ENCODE measurements at regions not wholly inside any gene's neighbourhood (a gene's known extent, or its start where the extent isn't known, plus 50 kb on each side); places are given as distances from the start of the nearest gene placed in this dataset.

DNA sequence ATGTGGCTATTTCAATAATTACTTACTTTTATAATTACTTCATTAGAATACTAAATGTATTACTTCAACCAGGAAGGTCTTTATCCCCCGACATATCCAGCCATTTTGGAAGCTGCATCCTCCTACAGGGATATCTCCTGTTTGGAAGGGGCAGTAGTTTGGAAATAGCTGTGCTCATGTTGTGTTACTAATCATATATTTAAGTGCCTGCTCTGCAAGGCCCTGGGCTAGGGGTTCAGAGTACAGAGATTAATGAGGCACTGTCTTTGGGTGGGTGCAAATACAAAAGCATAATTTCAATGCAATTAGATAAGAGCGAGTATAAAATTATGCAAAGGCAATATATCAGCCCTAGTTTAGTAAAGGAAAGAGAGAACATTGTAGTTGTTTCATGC, 146.3 kb upstream of the RARB start:
- Histone ChIP-seq H3K27ac (ENCODE audit: low read length) (no peak overlapping the region), H3K4me2 (ENCODE audit: low read depth, low read length) (no peak overlapping the region), H4K20me1 (ENCODE audit: insufficient read depth, low read length) (no peaks in the 10 kb centered on the region), H2AFZ (ENCODE audit: low read length) (no peak overlapping the region), H3K9me3 (replicated peaks; ENCODE audit: insufficient read depth, low read length) (no peaks in the 10 kb centered on the region), H3K4me3 (ENCODE audit: low read length) (no peak overlapping the region), H3K79me2 (ENCODE audit: low read length) (no peaks in the 10 kb centered on the region), H3K9me2 (replicated peaks; ENCODE audit: insufficient read depth, low read length) (no peaks in the 10 kb centered on the region), H3K9ac (ENCODE audit: low read length) (no peak overlapping the region), H3K4me1 (ENCODE audit: low read length) (no peaks in the 10 kb centered on the region), H3K27me3 (replicated peaks; ENCODE audit: insufficient read depth, low read length) (no peaks in the 10 kb centered on the region), H3K36me3 (replicated peaks; ENCODE audit: insufficient read depth, low read length) (no peaks in the 10 kb centered on the region), H3F3A (ENCODE audit: insufficient read depth, low read length) (no peaks in the 10 kb centered on the region)
- no peak for DNase-seq
- TF ChIP-seq, protein P1, sequence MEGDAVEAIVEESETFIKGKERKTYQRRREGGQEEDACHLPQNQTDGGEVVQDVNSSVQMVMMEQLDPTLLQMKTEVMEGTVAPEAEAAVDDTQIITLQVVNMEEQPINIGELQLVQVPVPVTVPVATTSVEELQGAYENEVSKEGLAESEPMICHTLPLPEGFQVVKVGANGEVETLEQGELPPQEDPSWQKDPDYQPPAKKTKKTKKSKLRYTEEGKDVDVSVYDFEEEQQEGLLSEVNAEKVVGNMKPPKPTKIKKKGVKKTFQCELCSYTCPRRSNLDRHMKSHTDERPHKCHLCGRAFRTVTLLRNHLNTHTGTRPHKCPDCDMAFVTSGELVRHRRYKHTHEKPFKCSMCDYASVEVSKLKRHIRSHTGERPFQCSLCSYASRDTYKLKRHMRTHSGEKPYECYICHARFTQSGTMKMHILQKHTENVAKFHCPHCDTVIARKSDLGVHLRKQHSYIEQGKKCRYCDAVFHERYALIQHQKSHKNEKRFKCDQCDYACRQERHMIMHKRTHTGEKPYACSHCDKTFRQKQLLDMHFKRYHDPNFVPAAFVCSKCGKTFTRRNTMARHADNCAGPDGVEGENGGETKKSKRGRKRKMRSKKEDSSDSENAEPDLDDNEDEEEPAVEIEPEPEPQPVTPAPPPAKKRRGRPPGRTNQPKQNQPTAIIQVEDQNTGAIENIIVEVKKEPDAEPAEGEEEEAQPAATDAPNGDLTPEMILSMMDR (IDR thresholded peaks at IDR 0.05; ENCODE audit: low read length) = no peak
- TF ChIP-seq EZH2phosphoT487 (IDR thresholded peaks at IDR 0.05; ENCODE audit: low read length) (no peak), EZH2 (optimal IDR thresholded peaks at IDR 0.05; ENCODE audit: low read depth, low read length) (no peak)

DNA sequence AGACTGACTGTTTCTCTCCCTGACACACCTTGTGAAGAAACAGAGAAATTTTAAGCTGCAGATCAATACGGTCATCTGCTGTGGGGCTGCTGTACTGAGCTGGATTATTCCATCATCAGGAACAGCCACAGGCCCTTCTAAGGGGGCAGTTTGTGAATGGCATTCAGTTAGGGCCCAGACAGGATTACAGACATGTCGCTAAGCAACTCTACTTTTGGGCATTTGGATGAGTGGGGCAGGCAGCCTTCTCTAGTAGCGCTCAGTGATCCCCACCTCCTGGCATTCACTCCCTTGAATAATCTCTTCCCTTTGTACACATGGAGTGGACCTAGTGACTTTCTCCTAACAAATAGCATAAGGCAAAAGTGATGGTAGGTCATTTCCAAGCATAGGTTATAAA, 144.4 kb upstream of the RARB start:
- H3K27ac ChIP-seq (ENCODE audit: low read length) = no peak overlapping the region
- no peaks in the 10 kb centered on the region for H3K9me2 ChIP-seq (replicated peaks; ENCODE audit: insufficient read depth, low read length)
- no peak overlapping the region for H3K4me2 ChIP-seq (ENCODE audit: low read depth, low read length)
- TF ChIP-seq EZH2phosphoT487 (IDR thresholded peaks at IDR 0.05; ENCODE audit: low read length) = no peak
- TF ChIP-seq EZH2 (optimal IDR thresholded peaks at IDR 0.05; ENCODE audit: low read depth, low read length) = no peak
- TF ChIP-seq, protein P1 (IDR thresholded peaks at IDR 0.05; ENCODE audit: low read length) = no peak
- no peak overlapping the region for H3K9ac ChIP-seq (ENCODE audit: low read length)
- no peaks in the 10 kb centered on the region for H3K79me2 ChIP-seq (ENCODE audit: low read length)
- H3K9me3 ChIP-seq (replicated peaks; ENCODE audit: insufficient read depth, low read length) = no peaks in the 10 kb centered on the region
- H3F3A ChIP-seq (ENCODE audit: insufficient read depth, low read length) = no peaks in the 10 kb centered on the region
- no peak overlapping the region for H2AFZ ChIP-seq (ENCODE audit: low read length)
- no peaks in the 10 kb centered on the region for H3K4me1 ChIP-seq (ENCODE audit: low read length)
- H3K27me3 ChIP-seq (replicated peaks; ENCODE audit: insufficient read depth, low read length) = no peaks in the 10 kb centered on the region
- no peak for DNase-seq
- no peaks in the 10 kb centered on the region for H3K36me3 ChIP-seq (replicated peaks; ENCODE audit: insufficient read depth, low read length)
- H3K4me3 ChIP-seq (ENCODE audit: low read length) = no peak overlapping the region
- no peaks in the 10 kb centered on the region for H4K20me1 ChIP-seq (ENCODE audit: insufficient read depth, low read length)

DNA sequence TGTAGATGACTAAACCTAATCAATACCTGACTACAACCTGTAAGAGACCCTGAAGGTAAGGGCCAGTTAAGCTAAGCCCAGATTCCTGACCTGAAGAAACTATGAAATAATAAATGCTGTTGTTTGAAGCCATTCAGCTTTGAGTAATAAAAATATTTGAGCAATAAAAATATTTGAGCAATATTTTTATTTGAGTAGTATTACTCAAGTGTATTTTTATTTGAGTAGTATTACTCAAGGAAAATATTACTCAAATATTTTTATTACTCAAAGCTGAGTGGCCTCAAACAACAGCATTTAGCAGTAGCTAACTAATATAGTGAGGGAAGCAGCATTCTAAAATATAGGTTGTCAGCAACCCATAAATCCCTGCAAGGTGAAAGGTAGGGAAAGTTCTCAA, 143.8 kb upstream of the RARB start:
- no peak overlapping the region for H3K4me2 ChIP-seq (ENCODE audit: low read depth, low read length)
- no peaks in the 10 kb centered on the region for H3K27me3 ChIP-seq (replicated peaks; ENCODE audit: insufficient read depth, low read length)
- no peak overlapping the region for H3K9ac ChIP-seq (ENCODE audit: low read length)
- H2AFZ ChIP-seq (ENCODE audit: low read length) = no peak overlapping the region
- no peaks in the 10 kb centered on the region for H3K9me2 ChIP-seq (replicated peaks; ENCODE audit: insufficient read depth, low read length)
- no peaks in the 10 kb centered on the region for H3K36me3 ChIP-seq (replicated peaks; ENCODE audit: insufficient read depth, low read length)
- TF ChIP-seq EZH2 (optimal IDR thresholded peaks at IDR 0.05; ENCODE audit: low read depth, low read length) (no peak), EZH2phosphoT487 (IDR thresholded peaks at IDR 0.05; ENCODE audit: low read length) (no peak)
- TF ChIP-seq, protein P1 (IDR thresholded peaks at IDR 0.05; ENCODE audit: low read length) = no peak
- no peaks in the 10 kb centered on the region for H4K20me1 ChIP-seq (ENCODE audit: insufficient read depth, low read length)
- no peak for DNase-seq
- no peaks in the 10 kb centered on the region for H3K79me2 ChIP-seq (ENCODE audit: low read length)
- no peaks in the 10 kb centered on the region for H3K4me1 ChIP-seq (ENCODE audit: low read length)
- H3K4me3 ChIP-seq (ENCODE audit: low read length) = no peak overlapping the region
- no peaks in the 10 kb centered on the region for H3F3A ChIP-seq (ENCODE audit: insufficient read depth, low read length)
- no peak overlapping the region for H3K27ac ChIP-seq (ENCODE audit: low read length)
- no peaks in the 10 kb centered on the region for H3K9me3 ChIP-seq (replicated peaks; ENCODE audit: insufficient read depth, low read length)
